Left cardiac atrium (tissue), 4 donors: ENCODE measurements at regions not wholly inside any gene's neighbourhood (a gene's known extent, or its start where the extent isn't known, plus 50 kb on each side); places are given as distances from the start of the nearest gene placed in this dataset.
A peak's percentile ranks its signal among the peaks of the same experiment; 100 is the strongest.
"Not testable (repeated sequence)": the region's sequence is repeated elsewhere in the genome, so short reads cannot be mapped to it uniquely, and the experiment has no call there.

Experiments
- ATAC-seq, 2 donors: fragments of 200-7000 bp; cut with Tn5 transposase; one replicate each; pipeline ENCODE4 v1.9.1; 2020; ENCODE audit warnings: mild to moderate bottlenecking in 2 of 2, moderate library complexity in 2 of 2
- DNase-seq: peaks from one replicate; pipeline ENCODE4 v3.0.0-alpha.2; 2020
- intact Hi-C, 2 donors: fragments of 100-400 bp; cut with DNase I; formaldehyde crosslinking; loops; one replicate each; pipeline versions ENCODE4 v1.14.1 to v1.15.1; 2022 to 2023
- donor health status: DM: no; HTN: yes; CAD: no.
- donor health status: DM: no; HTN: yes; CAD: no; lungs with severe emphysema.
- donor health status: DM: yes; HTN: yes; CAD: no.
- donor health status: Dilated cardiomyopathy.

- no peak for ATAC-seq
- no peak for DNase-seq
- intact Hi-C loops, result no loop called here
These were observed 393.9 kb upstream of the TCF4 start for GRCh38 chr18:55981712-55982475.

- ATAC-seq, result no peak
- DNase-seq, result no peak
- intact Hi-C loops, result no loop called here
These were observed 386.5 kb upstream of the TCF4 start for GRCh38 chr18:55974521-55974920.

DNA sequence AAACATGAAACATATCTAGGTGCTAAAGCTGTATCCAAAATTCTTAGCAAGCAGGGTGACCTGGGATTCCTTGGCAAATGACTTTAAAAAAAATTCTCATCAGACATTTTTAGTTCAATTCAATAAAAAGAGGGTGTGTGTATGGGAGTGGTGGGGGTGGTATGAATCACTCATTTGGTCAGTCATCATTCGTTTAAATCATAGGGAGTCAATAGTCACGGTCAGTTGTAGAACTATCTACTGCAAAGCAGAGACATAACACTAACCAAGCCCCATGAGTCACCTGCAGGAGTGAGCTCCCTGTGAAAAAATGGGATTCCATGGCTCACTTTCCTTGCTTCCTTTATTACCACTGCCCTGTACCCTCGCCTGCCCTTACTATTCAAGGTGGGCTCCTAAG lies 380.6 kb upstream of the TCF4 start:
- DNase-seq, result no peak

GRCh38 chr18:55967019-55967418 lies 379.0 kb upstream of the TCF4 start:
- DNase-seq (no peak), ATAC-seq (no peak)
- intact Hi-C loops, result no loop called here

More for the DNA sequence above, 380.6 kb upstream of the TCF4 start:
- intact Hi-C loops, result no loop called here
- ATAC-seq, result no peak

DNA sequence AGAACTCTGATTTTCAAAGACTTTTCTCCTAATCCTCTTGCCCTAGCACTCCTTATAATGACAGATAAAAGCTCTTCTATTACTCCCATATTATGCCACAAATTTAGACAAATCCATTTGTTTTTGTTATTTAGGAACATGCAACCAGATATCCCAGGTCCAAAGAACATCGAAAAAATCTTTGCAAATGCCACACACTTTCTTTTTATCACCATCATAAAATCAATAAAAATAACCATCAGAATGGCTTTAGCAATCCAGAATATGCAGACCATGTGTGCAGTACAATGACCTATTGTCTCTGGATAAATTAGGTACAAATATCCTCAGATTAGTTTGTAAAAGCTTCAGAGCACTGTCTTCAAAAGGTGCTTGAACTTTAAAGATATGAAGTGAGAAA lies 376.2 kb upstream of the TCF4 start:
- intact Hi-C loops, result no loop called here
- ATAC-seq, result no peak
- no peak for DNase-seq

DNA sequence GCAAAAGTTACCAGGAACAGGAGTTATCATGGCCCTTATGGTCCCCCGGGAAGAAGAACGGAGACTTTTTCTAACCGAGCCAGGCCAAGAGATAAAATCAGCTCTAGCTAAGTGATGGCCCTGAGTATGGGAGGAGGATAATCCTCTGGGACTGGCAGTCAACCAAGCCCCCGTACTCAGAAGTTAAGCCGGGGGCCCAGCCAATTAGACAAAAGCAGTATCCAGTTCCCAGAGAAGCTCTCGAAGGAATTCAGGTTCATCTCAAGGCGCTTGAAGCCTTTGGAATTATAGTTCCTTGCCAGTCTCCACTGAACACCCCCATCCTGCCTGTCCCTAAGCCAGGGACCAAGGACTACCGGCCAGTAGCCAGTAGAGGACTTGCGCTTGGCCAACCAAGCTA lies 365.3 kb upstream of the TCF4 start:
- DNase-seq, result no peak
- intact Hi-C loops, result no loop called here
- ATAC-seq, result no peak

- ATAC-seq, intact Hi-C loops, DNase-seq: not testable (repeated sequence)
These were observed 363.7 kb upstream of the TCF4 start for GRCh38 chr18:55951738-55952137.

GRCh38 chr18:55950379-55951166 lies 362.6 kb upstream of the TCF4 start:
- DNase-seq (no peak), ATAC-seq (no peak)
- intact Hi-C loops, result no loop called here

DNA sequence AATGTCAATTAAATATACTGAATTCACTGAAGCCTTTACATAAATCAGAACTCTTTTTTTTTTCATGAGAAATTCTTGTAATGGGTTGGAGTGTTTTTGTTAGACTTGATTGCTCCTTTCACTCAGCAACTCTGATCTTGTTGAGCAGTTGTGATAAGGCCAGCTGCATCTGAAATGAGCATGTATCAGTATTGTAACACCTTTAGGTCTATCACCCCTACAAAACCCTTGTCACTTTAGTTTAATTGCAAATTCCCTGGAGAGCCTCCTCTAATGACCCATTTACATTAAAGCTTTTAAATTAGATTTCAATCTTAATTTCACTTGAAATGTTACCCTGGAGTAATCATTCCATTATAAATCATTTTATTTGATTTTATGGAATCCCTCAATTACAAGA lies 346.8 kb upstream of the TCF4 start:
- intact Hi-C loops, result no loop called here
- no peak for DNase-seq
- ATAC-seq, result no peak

- intact Hi-C loops, result no loop called here
- DNase-seq (no peak), ATAC-seq (no peak)
These were observed 344.7 kb upstream of the TCF4 start for GRCh38 chr18:55932675-55933074.

- ATAC-seq, result no peak
- intact Hi-C loops, result no loop called here
- DNase-seq, result no peak
These were observed 339.8 kb upstream of the TCF4 start for GRCh38 chr18:55927831-55928230.

- intact Hi-C loops, result no loop called here
- ATAC-seq (no peak), DNase-seq (no peak)
These were observed 337.8 kb upstream of the TCF4 start for GRCh38 chr18:55925772-55926171.

GRCh38 chr18:55920063-55920462 lies 332.1 kb upstream of the TCF4 start:
- no peak for DNase-seq
- ATAC-seq, result no peak

GRCh38 chr18:55918444-55918843 lies 330.5 kb upstream of the TCF4 start:
- intact Hi-C loops, result no loop called here
- no peak for DNase-seq
- no peak for ATAC-seq

More at GRCh38 chr18:55920063-55920462, 332.1 kb upstream of the TCF4 start:
- intact Hi-C loops, result no loop called here

- intact Hi-C loops, result no loop called here
- ATAC-seq (no peak), DNase-seq (no peak)
These were observed 324.9 kb upstream of the TCF4 start for GRCh38 chr18:55912919-55913318.

- no peak for DNase-seq
- peak in 1 of 2 donors; percentile 50 for ATAC-seq
- intact Hi-C loops, result no loop called here
These were observed 324.1 kb upstream of the TCF4 start for GRCh38 chr18:55912071-55912470.

GRCh38 chr18:55910296-55910695 lies 322.3 kb upstream of the TCF4 start:
- ATAC-seq (no peak), DNase-seq (no peak)
- intact Hi-C loops, result no loop called here

DNA sequence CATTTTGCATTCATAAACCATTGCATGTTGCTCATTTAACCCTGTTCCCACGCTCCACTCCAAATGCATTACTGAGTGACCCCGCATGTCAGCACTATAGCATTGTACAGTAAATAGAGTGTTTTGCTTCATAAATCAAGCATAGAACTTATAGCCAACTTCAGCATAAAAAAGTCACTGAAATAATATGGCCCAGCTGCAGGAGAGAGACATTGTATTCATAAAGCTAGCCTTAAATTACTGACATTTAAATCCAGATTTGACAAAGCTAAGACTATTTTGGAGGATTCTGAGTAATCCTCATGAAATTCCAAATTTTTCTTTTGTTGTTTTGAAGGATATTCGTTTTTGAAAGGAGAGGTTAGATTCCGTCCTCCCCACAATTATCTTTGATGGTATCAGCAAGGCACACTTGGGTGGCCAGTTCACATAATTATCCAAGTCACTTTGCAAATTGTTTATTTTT lies 320.9 kb upstream of the TCF4 start:
- intact Hi-C loops, result no loop called here
- DNase-seq, result no peak
- ATAC-seq, result no peak

- ATAC-seq, result peak in 1 of 2 donors; percentile 38
- DNase-seq, result no peak
- intact Hi-C loops, result no loop called here
These were observed 319.6 kb upstream of the TCF4 start for GRCh38 chr18:55907453-55908175.

- intact Hi-C loops, result no loop called here
- DNase-seq, result no peak
These were observed 318.5 kb upstream of the TCF4 start for GRCh38 chr18:55906536-55906935.

More at GRCh38 chr18:55906536-55906935, 318.5 kb upstream of the TCF4 start:
- ATAC-seq, result no peak
